Lower lobe of right lung (tissue), 2 donors: ENCODE measurements at regions not wholly inside any gene's neighbourhood (a gene's known extent, or its start where the extent isn't known, plus 50 kb on each side); places are given as distances from the start of the nearest gene placed in this dataset.

Experiments used
- ATAC-seq, 2 donors: fragments of 200-7000 bp; cut with Tn5 transposase; one replicate each; pipeline ENCODE4 v1.9.1; 2020 to 2022; ENCODE audit warnings: mild to moderate bottlenecking in 2 of 2, moderate library complexity in 2 of 2
- DNase-seq: peaks from one replicate; pipeline ENCODE4 v3.0.0-alpha.2; 2020
- H3K27ac ChIP-seq: fragments of 200-600 bp; one replicate; pipeline ENCODE4 v1.8.0; 2022
- H3K27me3 ChIP-seq: fragments of 200-600 bp; one replicate; pipeline ENCODE4 v1.8.0; 2022; ENCODE audit warnings: low read depth
- H3K36me3 ChIP-seq: fragments of 200-600 bp; one replicate; pipeline ENCODE4 v1.8.0; 2022; ENCODE audit warnings: mild to moderate bottlenecking
- H3K4me1 ChIP-seq: fragments of 200-600 bp; one replicate; pipeline ENCODE4 v1.8.0; 2022
- H3K4me3 ChIP-seq: fragments of 200-600 bp; one replicate; pipeline ENCODE4 v1.8.0; 2022; ENCODE audit warnings: mild to moderate bottlenecking
- H3K9me3 ChIP-seq: fragments of 200-600 bp; one replicate; pipeline ENCODE4 v1.8.0; 2022
- intact Hi-C: fragments of 100-400 bp; cut with DNase I; formaldehyde crosslinking; loops from one replicate; pipeline ENCODE4 v1.11.0; 2022
- TF ChIP-seq, protein P1 (sequence below): fragments of 200-600 bp; IDR thresholded peaks from one replicate; pipeline ENCODE4 v1.8.0; 2022; ENCODE audit warnings: antibody characterized with exemption, mild to moderate bottlenecking
- donor health status: DM: no; HTN: yes; CAD: no; lungs with severe emphysema.

DNA sequence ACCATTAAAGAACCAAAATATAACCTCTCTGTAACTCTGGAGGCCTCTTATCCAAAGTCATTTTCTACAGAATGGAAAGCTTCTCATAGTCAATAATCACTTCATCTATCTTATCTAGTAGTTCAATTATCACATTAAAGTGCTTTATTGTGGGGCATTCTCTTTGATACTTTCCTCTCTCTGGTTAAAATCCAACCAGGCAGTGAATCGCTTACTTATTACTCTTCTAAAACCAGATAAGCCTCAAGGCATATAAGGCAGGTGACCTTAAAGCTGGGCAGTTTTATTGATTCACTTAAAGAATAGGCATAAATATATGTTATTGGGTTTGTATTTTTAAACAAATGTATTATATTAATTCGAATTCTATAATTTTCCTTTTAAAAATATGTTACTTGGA, 2162.1 kb upstream of the TENM3 start:
- no peak for DNase-seq
- intact Hi-C loops = no loop called here
- no peak for ATAC-seq
- Histone ChIP-seq H3K4me3 (no peak overlapping the region), H3K27ac (no peak overlapping the region), H3K36me3 (no peaks in the 10 kb centered on the region), H3K9me3 (no peaks in the 10 kb centered on the region), H3K27me3 (no peaks in the 10 kb centered on the region), H3K4me1 (no peaks in the 10 kb centered on the region)
- TF ChIP-seq, protein P1, sequence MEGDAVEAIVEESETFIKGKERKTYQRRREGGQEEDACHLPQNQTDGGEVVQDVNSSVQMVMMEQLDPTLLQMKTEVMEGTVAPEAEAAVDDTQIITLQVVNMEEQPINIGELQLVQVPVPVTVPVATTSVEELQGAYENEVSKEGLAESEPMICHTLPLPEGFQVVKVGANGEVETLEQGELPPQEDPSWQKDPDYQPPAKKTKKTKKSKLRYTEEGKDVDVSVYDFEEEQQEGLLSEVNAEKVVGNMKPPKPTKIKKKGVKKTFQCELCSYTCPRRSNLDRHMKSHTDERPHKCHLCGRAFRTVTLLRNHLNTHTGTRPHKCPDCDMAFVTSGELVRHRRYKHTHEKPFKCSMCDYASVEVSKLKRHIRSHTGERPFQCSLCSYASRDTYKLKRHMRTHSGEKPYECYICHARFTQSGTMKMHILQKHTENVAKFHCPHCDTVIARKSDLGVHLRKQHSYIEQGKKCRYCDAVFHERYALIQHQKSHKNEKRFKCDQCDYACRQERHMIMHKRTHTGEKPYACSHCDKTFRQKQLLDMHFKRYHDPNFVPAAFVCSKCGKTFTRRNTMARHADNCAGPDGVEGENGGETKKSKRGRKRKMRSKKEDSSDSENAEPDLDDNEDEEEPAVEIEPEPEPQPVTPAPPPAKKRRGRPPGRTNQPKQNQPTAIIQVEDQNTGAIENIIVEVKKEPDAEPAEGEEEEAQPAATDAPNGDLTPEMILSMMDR = no peak

DNA sequence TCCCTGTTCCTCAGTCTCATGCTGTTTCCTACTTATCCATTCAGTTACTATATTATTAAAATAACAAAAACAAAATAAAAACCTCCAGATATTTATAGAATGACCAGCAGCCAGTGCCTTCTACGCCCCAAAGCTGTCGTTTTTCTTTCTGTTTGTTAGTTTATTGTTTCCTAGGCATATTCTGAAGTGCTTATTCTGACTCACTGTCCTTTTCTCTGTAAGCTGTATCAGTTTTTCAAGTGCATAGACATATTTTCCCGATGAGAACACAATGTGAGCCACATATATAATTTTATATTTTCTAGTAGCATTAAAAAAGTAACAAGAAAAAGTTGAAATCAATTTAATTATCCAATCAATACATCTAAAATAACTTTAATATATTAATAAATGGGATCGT, 2158.6 kb upstream of the TENM3 start:
- ATAC-seq (no peak), DNase-seq (no peak)
- H3K9me3 ChIP-seq = no peaks in the 10 kb centered on the region
- H3K4me3 ChIP-seq = no peak overlapping the region
- TF ChIP-seq, protein P1 = no peak
- H3K27ac ChIP-seq = no peak overlapping the region
- H3K36me3 ChIP-seq = no peaks in the 10 kb centered on the region
- intact Hi-C loops = no loop called here
- H3K4me1 ChIP-seq = no peaks in the 10 kb centered on the region
- no peaks in the 10 kb centered on the region for H3K27me3 ChIP-seq

DNA sequence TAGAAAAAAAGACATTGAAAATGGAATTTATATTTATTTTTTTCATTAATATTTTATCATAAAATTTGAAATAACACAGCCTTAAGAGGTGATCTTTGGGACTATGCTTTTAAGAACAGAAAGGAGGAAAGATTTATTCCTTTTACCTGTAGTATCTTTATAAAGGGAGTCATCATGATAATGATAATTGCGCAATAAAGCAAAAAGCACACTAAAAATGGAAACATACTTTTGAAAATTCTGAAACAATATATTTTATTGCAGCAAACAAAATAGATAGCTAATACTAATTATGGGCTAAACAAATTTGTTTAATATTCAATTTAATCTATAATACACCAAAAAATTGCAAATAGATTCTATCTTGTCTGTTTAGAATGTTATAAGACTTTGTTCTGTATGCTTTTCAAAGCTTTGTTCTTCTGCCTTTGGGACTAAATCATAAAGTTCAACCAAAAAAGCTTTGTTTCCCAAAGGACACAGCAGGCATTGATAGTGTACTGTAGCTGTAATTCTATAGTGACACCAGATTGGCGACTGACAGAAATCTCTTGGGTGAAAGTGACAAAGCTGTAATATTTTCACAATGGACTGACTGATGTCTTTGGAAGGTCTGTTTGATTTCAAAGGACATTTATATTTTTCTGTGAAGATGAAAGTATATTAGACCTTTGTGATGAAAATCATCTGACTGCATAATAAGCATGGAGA, 2156.6 kb upstream of the TENM3 start:
- H3K4me1 ChIP-seq = no peaks in the 10 kb centered on the region
- no peaks in the 10 kb centered on the region for H3K9me3 ChIP-seq
- H3K27me3 ChIP-seq = no peaks in the 10 kb centered on the region
- no peak for DNase-seq
- no peak overlapping the region for H3K27ac ChIP-seq
- no peak overlapping the region for H3K4me3 ChIP-seq
- H3K36me3 ChIP-seq = no peaks in the 10 kb centered on the region
- TF ChIP-seq, protein P1 = no peak
- no peak for ATAC-seq
- intact Hi-C loops = no loop called here

DNA sequence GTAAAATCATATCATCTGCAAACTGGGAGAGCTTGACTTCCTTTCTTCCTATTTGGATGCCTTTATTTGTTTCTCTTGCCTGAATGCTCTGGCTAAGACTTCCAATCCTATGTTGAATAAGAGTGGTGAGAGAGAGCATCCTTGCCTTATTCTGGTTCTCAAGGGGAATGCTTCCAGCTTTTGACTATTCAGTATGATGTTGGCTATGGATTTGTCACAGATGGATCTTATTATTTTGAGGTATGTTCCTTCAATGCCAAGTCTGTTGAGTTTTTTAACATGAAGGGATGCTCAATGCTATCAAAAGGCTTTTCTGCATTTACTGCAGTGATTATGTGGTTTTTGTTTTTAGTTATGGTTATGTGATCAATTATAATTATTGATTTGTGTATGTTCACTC, 2144.6 kb upstream of the TENM3 start:
- Histone ChIP-seq H3K36me3 (no peaks in the 10 kb centered on the region), H3K27me3 (no peaks in the 10 kb centered on the region), H3K4me1 (no peaks in the 10 kb centered on the region), H3K9me3 (no peaks in the 10 kb centered on the region), H3K4me3 (no peak overlapping the region), H3K27ac (no peak overlapping the region)
- no peak for DNase-seq
- intact Hi-C loops = no loop called here
- TF ChIP-seq, protein P1 = no peak
- ATAC-seq = no peak

DNA sequence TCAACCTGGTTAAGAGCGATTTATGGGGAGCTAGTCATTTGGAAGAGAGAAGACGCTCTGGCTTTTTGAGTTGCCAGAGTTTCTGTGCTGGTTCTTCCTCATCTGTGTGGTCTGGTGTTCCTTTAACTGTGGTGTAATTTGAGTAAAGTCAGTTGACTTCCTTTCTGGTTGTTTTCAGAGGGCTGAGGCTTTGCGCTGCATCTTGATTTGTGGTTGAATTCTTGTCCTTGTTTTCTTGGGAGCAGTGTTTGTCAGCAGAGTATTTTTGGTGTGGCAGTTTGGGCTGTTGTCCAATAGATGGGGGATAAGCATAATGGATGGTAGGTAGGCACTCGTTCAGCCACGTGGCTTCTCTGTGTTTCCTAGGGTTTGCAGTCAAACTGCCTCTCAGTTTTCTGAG, 2143.2 kb upstream of the TENM3 start:
- Histone ChIP-seq H3K36me3 (no peaks in the 10 kb centered on the region), H3K4me1 (no peaks in the 10 kb centered on the region), H3K27ac (no peak overlapping the region), H3K9me3 (no peaks in the 10 kb centered on the region), H3K4me3 (no peak overlapping the region), H3K27me3 (no peaks in the 10 kb centered on the region)
- ATAC-seq = no peak
- TF ChIP-seq, protein P1 = no peak
- no peak for DNase-seq
- intact Hi-C loops = no loop called here
